Astrocyte (in vitro differentiated cells and primary cell): ENCODE measurements at regions not wholly inside any gene's neighbourhood (a gene's known extent, or its start where the extent isn't known, plus 50 kb on each side); places are given as distances from the start of the nearest gene placed in this dataset.

ENCODE experiments used
- DNase-seq: peaks from one replicate; pipeline ENCODE4 v3.0.0-alpha.2; 2010; ENCODE audit warnings: low read depth
- FAIRE-seq: peaks from 2 replicates; lab custom pipeline; 2011; peaks lifted over from hg19 to GRCh38; lab: Jason Lieb, UNC
- H2AFZ ChIP-seq: 2 replicates; pipeline ENCODE4 v1.6.0; 2012; ENCODE audit warnings: low read depth, low read length, inconsistent platforms
- H3K27ac ChIP-seq: 2 replicates; pipeline ENCODE4 v1.5.1; 2011; ENCODE audit warnings: low read depth, low read length, inconsistent platforms
- H3K27me3 ChIP-seq: 2 replicates; pipeline ENCODE4 v1.6.0; 2011; ENCODE audit warnings: low read length, inconsistent platforms; ENCODE audit not compliant: insufficient read depth
- H3K36me3 ChIP-seq: 2 replicates; pipeline ENCODE4 v1.5.1; 2011; ENCODE audit warnings: low read length, inconsistent platforms; ENCODE audit not compliant: insufficient read depth
- H3K4me1 ChIP-seq: 2 replicates; pipeline ENCODE4 v1.5.1; 2011; ENCODE audit warnings: low read length, inconsistent platforms; ENCODE audit not compliant: insufficient read depth
- H3K4me2 ChIP-seq: 2 replicates; pipeline ENCODE4 v1.6.0; 2012; ENCODE audit warnings: low read length, inconsistent platforms
- H3K4me3 ChIP-seq: 2 replicates; pipeline ENCODE4 v1.5.1; 2011; ENCODE audit warnings: low read depth, mild to moderate bottlenecking, low read length, inconsistent platforms; ENCODE audit not compliant: insufficient read depth
- H3K79me2 ChIP-seq: 2 replicates; pipeline ENCODE4 v1.6.0; 2012; ENCODE audit warnings: mild to moderate bottlenecking, low read length, inconsistent platforms; ENCODE audit not compliant: insufficient read depth
- H3K9ac ChIP-seq: 2 replicates; pipeline ENCODE4 v1.6.0; 2012; ENCODE audit warnings: mild to moderate bottlenecking, low read length, inconsistent platforms
- H3K9me3 ChIP-seq: 2 replicates; pipeline ENCODE4 v1.5.1; 2012; ENCODE audit warnings: low read depth, mild to moderate bottlenecking, low read length, inconsistent platforms; ENCODE audit not compliant: insufficient read depth
- H4K20me1 ChIP-seq: 2 replicates; pipeline ENCODE4 v1.6.0; 2012; ENCODE audit warnings: low read length, inconsistent platforms; ENCODE audit not compliant: insufficient read depth
- H3K27ac Mint-ChIP-seq: one replicate; pipeline ENCODE4 v1.8.0; 2021; ENCODE audit warnings: mild to moderate bottlenecking, mixed read lengths; ENCODE audit not compliant: unreplicated experiment
- H3K27me3 Mint-ChIP-seq: one replicate; pipeline ENCODE4 v1.8.0; 2021; ENCODE audit warnings: low read depth, mixed read lengths; ENCODE audit not compliant: unreplicated experiment
- H3K36me3 Mint-ChIP-seq: one replicate; pipeline ENCODE4 v1.8.0; 2021; ENCODE audit warnings: low read depth, mixed read lengths; ENCODE audit not compliant: unreplicated experiment
- H3K4me1 Mint-ChIP-seq: one replicate; pipeline ENCODE4 v1.8.0; 2021; ENCODE audit warnings: low read depth, mixed read lengths; ENCODE audit not compliant: unreplicated experiment
- H3K4me3 Mint-ChIP-seq: one replicate; pipeline ENCODE4 v1.8.0; 2021; ENCODE audit warnings: mild to moderate bottlenecking, moderate library complexity, mixed read lengths; ENCODE audit not compliant: unreplicated experiment
- H3K9me3 Mint-ChIP-seq: one replicate; pipeline ENCODE4 v1.8.0; 2021; ENCODE audit warnings: mild to moderate bottlenecking, mixed read lengths; ENCODE audit not compliant: unreplicated experiment
- CTCF ChIP-seq: IDR thresholded peaks from 2 replicates; pipeline ENCODE4 v1.5.1; 2011; ENCODE audit warnings: low read depth, mild to moderate bottlenecking, inconsistent platforms, low read length, moderate library complexity; ENCODE audit not compliant: insufficient read depth
- EZH2 ChIP-seq: IDR thresholded peaks from 2 replicates; pipeline ENCODE4 v1.6.1; 2012; ENCODE audit warnings: mild to moderate bottlenecking, low read length, inconsistent platforms; ENCODE audit not compliant: insufficient read depth

GRCh38 chr1:218811497-218811896 is 362.2 kb upstream of the LYPLAL1 start:
- no peak overlapping the region for H3K27ac ChIP-seq
- no peak overlapping the region for H3K27ac Mint-ChIP-seq
- H3K27me3 ChIP-seq = no peaks in the 10 kb centered on the region
- no peak overlapping the region for H3K4me2 ChIP-seq
- H3K9me3 ChIP-seq = no peaks in the 10 kb centered on the region
- H3K4me1 ChIP-seq = peaks cover 7% of the 10 kb centered on the region
- DNase-seq (no peak), FAIRE-seq (no peak)
- no peaks in the 10 kb centered on the region for H3K9me3 Mint-ChIP-seq
- peaks cover 4% of the 10 kb centered on the region for H3K4me1 Mint-ChIP-seq
- H4K20me1 ChIP-seq = no peaks in the 10 kb centered on the region
- no peak overlapping the region for H3K4me3 Mint-ChIP-seq
- no peak overlapping the region for H3K4me3 ChIP-seq
- no peak for TF ChIP-seq EZH2
- TF ChIP-seq CTCF = no peak
- H3K9ac ChIP-seq = no peak overlapping the region
- H3K36me3 Mint-ChIP-seq = no peaks in the 10 kb centered on the region
- no peaks in the 10 kb centered on the region for H3K36me3 ChIP-seq
- H3K79me2 ChIP-seq = no peaks in the 10 kb centered on the region
- no peak overlapping the region for H2AFZ ChIP-seq
- H3K27me3 Mint-ChIP-seq = no peaks in the 10 kb centered on the region

GRCh38 chr1:218812360-218812759 is 361.3 kb upstream of the LYPLAL1 start:
- Mint-ChIP-seq H3K27me3 (no peaks in the 10 kb centered on the region), H3K27ac (no peak overlapping the region), H3K9me3 (no peaks in the 10 kb centered on the region), H3K4me3 (no peak overlapping the region), H3K4me1 (peaks cover 5% of the 10 kb centered on the region), H3K36me3 (no peaks in the 10 kb centered on the region)
- Histone ChIP-seq H3K27ac (no peak overlapping the region), H3K4me3 (no peak overlapping the region), H4K20me1 (no peaks in the 10 kb centered on the region), H3K4me2 (no peak overlapping the region), H3K79me2 (no peaks in the 10 kb centered on the region), H3K27me3 (no peaks in the 10 kb centered on the region), H2AFZ (no peak overlapping the region), H3K4me1 (peaks cover 7% of the 10 kb centered on the region), H3K36me3 (no peaks in the 10 kb centered on the region), H3K9ac (no peak overlapping the region), H3K9me3 (no peaks in the 10 kb centered on the region)
- TF ChIP-seq CTCF = no peak
- no peak for TF ChIP-seq EZH2
- DNase-seq (no peak), FAIRE-seq (no peak)

- DNase-seq (peak; percentile 76), FAIRE-seq (no peak)
- H3K36me3 Mint-ChIP-seq = no peaks in the 10 kb centered on the region
- H3K27ac ChIP-seq = no peak overlapping the region
- H3K4me2 ChIP-seq = no peak overlapping the region
- peaks cover 13% of the 10 kb centered on the region for H3K4me1 Mint-ChIP-seq
- no peak overlapping the region for H3K27ac Mint-ChIP-seq
- H4K20me1 ChIP-seq = no peaks in the 10 kb centered on the region
- no peaks in the 10 kb centered on the region for H3K79me2 ChIP-seq
- no peaks in the 10 kb centered on the region for H3K9me3 ChIP-seq
- no peaks in the 10 kb centered on the region for H3K27me3 ChIP-seq
- H3K9ac ChIP-seq = no peak overlapping the region
- no peaks in the 10 kb centered on the region for H3K36me3 ChIP-seq
- no peaks in the 10 kb centered on the region for H3K27me3 Mint-ChIP-seq
- H3K4me1 ChIP-seq = peaks cover 7% of the 10 kb centered on the region
- H2AFZ ChIP-seq = no peak overlapping the region
- no peaks in the 10 kb centered on the region for H3K9me3 Mint-ChIP-seq
- no peak overlapping the region for H3K4me3 ChIP-seq
- H3K4me3 Mint-ChIP-seq = no peak overlapping the region
- TF ChIP-seq EZH2 = no peak
Measured at GRCh38 chr1:218813237-218813636, 360.4 kb upstream of the LYPLAL1 start.
